Peyer's patch (tissue), 4 donors: ENCODE measurements at regions not wholly inside any gene's neighbourhood (a gene's known extent, or its start where the extent isn't known, plus 50 kb on each side); places are given as distances from the start of the nearest gene placed in this dataset.

Experiments
- POLR2A ChIP-seq, 2 donors: fragments of 450-650 bp; IDR thresholded peaks; one replicate each; pipeline ENCODE4 v1.5.1; 2017; ENCODE audit warnings: antibody characterized with exemption in 2 of 2, mild to moderate bottlenecking in 2 of 2, moderate library complexity in 2 of 2
- TF ChIP-seq, protein P1 (sequence below), 6 experiments: fragments of 450-650 bp in 4 of 6; fragments of 200-600 bp in 2 of 6; sonication (generic) in 1 of 6; IDR thresholded peaks; one replicate each; pipeline ENCODE4 v1.5.1; 2017 to 2019; ENCODE audit warnings: antibody characterized with exemption in 6 of 6, mild to moderate bottlenecking in 3 of 6, moderate library complexity in 1 of 6

DNA sequence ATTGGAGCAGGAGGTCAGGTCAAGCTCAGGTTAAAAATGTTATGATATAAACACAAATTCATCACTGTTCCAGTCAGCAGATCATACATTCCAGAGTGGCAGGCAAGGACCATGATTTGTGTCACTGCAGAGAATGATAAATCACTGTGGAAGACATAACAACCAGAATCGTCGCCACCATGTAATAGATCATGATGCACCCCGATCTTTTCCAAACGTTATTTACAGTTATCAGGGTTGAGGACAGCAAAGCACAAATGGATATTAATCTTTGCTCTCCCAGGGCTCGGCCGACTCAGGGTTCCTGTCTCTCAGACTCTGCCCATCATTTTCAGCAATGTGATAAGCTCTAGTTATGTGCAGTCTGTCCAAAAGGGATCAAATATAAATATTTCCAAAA is 122.7 kb downstream of the ZBTB18 start:
- TF ChIP-seq, protein P1, sequence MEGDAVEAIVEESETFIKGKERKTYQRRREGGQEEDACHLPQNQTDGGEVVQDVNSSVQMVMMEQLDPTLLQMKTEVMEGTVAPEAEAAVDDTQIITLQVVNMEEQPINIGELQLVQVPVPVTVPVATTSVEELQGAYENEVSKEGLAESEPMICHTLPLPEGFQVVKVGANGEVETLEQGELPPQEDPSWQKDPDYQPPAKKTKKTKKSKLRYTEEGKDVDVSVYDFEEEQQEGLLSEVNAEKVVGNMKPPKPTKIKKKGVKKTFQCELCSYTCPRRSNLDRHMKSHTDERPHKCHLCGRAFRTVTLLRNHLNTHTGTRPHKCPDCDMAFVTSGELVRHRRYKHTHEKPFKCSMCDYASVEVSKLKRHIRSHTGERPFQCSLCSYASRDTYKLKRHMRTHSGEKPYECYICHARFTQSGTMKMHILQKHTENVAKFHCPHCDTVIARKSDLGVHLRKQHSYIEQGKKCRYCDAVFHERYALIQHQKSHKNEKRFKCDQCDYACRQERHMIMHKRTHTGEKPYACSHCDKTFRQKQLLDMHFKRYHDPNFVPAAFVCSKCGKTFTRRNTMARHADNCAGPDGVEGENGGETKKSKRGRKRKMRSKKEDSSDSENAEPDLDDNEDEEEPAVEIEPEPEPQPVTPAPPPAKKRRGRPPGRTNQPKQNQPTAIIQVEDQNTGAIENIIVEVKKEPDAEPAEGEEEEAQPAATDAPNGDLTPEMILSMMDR (IDR thresholded peaks at IDR 0.05) = no peak
- TF ChIP-seq POLR2A (IDR thresholded peaks at IDR 0.05) = no peak
